ENCODE measurements at regions not wholly inside any gene's neighbourhood (a gene's known extent, or its start where the extent isn't known, plus 50 kb on each side); places are given as distances from the start of the nearest gene placed in this dataset.

- TF ChIP-seq POLR2AphosphoS5 (IDR thresholded peaks at IDR 0.05; ENCODE audit: low read depth, low read length) (no peak), TAF1 (IDR thresholded peaks at IDR 0.05; ENCODE audit: borderline replicate concordance, insufficient read depth, low read length) (no peak), REST (IDR thresholded peaks at IDR 0.05; ENCODE audit: insufficient read depth in 1 of 2, low read depth in 2 of 2, low read length in 2 of 2) (no peak), SIN3A (IDR thresholded peaks at IDR 0.05; ENCODE audit: borderline replicate concordance, insufficient read depth, low read length) (no peak), FOXP2 (optimal IDR thresholded peaks at IDR 0.05; ENCODE audit: borderline replicate concordance, extremely low read depth, extremely low read length, insufficient read depth) (no peak)
Measured at GRCh38 chr14:71636820-71637471, 295.3 kb upstream of the RGS6 start.

GRCh38 chr14:71638523-71639196, 293.6 kb upstream of the RGS6 start:
- TF ChIP-seq SIN3A (IDR thresholded peaks at IDR 0.05; ENCODE audit: borderline replicate concordance, insufficient read depth, low read length) = no peak
- TF ChIP-seq FOXP2 (optimal IDR thresholded peaks at IDR 0.05; ENCODE audit: borderline replicate concordance, extremely low read depth, extremely low read length, insufficient read depth) = no peak
- TF ChIP-seq TAF1 (IDR thresholded peaks at IDR 0.05; ENCODE audit: borderline replicate concordance, insufficient read depth, low read length) = no peak
- no peak for TF ChIP-seq REST (IDR thresholded peaks at IDR 0.05; ENCODE audit: insufficient read depth in 1 of 2, low read depth in 2 of 2, low read length in 2 of 2)
- no peak for TF ChIP-seq POLR2AphosphoS5 (IDR thresholded peaks at IDR 0.05; ENCODE audit: low read depth, low read length)

- TF ChIP-seq FOXP2 (optimal IDR thresholded peaks at IDR 0.05; ENCODE audit: borderline replicate concordance, extremely low read depth, extremely low read length, insufficient read depth) = no peak
- no peak for TF ChIP-seq SIN3A (IDR thresholded peaks at IDR 0.05; ENCODE audit: borderline replicate concordance, insufficient read depth, low read length)
- TF ChIP-seq POLR2AphosphoS5 (IDR thresholded peaks at IDR 0.05; ENCODE audit: low read depth, low read length) = no peak
- TF ChIP-seq REST (IDR thresholded peaks at IDR 0.05; ENCODE audit: insufficient read depth in 1 of 2, low read depth in 2 of 2, low read length in 2 of 2) = no peak
- no peak for TF ChIP-seq TAF1 (IDR thresholded peaks at IDR 0.05; ENCODE audit: borderline replicate concordance, insufficient read depth, low read length)
Measured at GRCh38 chr14:71642715-71643114, 289.5 kb upstream of the RGS6 start.

- no peak for TF ChIP-seq REST (IDR thresholded peaks at IDR 0.05; ENCODE audit: insufficient read depth in 1 of 2, low read depth in 2 of 2, low read length in 2 of 2)
Measured at GRCh38 chr14:71645656-71646055, 286.6 kb upstream of the RGS6 start.
